PFSK-1 (cell line): ENCODE measurements at regions not wholly inside any gene's neighbourhood (a gene's known extent, or its start where the extent isn't known, plus 50 kb on each side); places are given as distances from the start of the nearest gene placed in this dataset.

Experiments used
- FOXP2 ChIP-seq: optimal IDR thresholded peaks from 2 replicates; pipeline ENCODE3; 2011; ENCODE audit warnings: borderline replicate concordance, control low read depth, inconsistent platforms; ENCODE audit not compliant: insufficient read depth; ENCODE audit errors: extremely low read length, extremely low read depth
- POLR2AphosphoS5 ChIP-seq: IDR thresholded peaks from 2 replicates; pipeline ENCODE4 v1.6.1; 2012; ENCODE audit warnings: low read depth, mild to moderate bottlenecking, control low read depth, low read length, moderate library complexity
- SIN3A ChIP-seq: IDR thresholded peaks from 2 replicates; pipeline ENCODE4 v1.6.1; 2012; ENCODE audit warnings: mild to moderate bottlenecking, low read length, moderate library complexity, borderline replicate concordance; ENCODE audit not compliant: insufficient read depth
- TAF1 ChIP-seq: IDR thresholded peaks from 2 replicates; pipeline ENCODE4 v1.6.1; 2012; ENCODE audit warnings: low read length, control low read depth, borderline replicate concordance; ENCODE audit not compliant: insufficient read depth
- TF ChIP-seq, protein P1 (sequence below), 2 experiments: IDR thresholded peaks; 2 replicates each; pipeline versions ENCODE4 v1.6.1 to v1.8.0; 2011 to 2012; ENCODE audit warnings: low read depth in 2 of 2, low read length in 2 of 2, control low read depth in 1 of 2, inconsistent platforms in 1 of 2, mild to moderate bottlenecking in 1 of 2, moderate library complexity in 1 of 2; ENCODE audit not compliant: insufficient read depth in 1 of 2

DNA sequence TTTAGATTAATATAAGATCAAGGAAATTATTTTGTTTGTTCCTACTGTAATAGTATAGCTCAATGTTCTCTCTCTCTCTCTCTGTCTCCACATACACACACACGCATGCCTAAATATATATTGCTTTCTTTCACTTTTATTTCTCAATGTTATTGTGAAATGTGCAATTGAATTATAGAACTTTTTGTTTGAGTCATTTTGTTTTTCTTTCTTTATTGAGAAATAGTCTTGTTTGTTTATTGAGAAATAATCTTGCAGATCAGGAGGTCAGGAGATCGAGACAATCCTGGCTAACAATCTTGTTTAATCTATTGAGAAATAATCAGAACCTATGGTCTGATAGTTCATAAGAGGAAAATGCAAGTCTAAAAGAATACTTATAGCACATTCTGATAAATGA, 1581.3 kb downstream of the EFNB2 start:
- TF ChIP-seq TAF1 (no peak), POLR2AphosphoS5 (no peak), FOXP2 (no peak)

- TF ChIP-seq POLR2AphosphoS5 (no peak), SIN3A (no peak), FOXP2 (no peak), TAF1 (no peak)
- TF ChIP-seq, protein P1, sequence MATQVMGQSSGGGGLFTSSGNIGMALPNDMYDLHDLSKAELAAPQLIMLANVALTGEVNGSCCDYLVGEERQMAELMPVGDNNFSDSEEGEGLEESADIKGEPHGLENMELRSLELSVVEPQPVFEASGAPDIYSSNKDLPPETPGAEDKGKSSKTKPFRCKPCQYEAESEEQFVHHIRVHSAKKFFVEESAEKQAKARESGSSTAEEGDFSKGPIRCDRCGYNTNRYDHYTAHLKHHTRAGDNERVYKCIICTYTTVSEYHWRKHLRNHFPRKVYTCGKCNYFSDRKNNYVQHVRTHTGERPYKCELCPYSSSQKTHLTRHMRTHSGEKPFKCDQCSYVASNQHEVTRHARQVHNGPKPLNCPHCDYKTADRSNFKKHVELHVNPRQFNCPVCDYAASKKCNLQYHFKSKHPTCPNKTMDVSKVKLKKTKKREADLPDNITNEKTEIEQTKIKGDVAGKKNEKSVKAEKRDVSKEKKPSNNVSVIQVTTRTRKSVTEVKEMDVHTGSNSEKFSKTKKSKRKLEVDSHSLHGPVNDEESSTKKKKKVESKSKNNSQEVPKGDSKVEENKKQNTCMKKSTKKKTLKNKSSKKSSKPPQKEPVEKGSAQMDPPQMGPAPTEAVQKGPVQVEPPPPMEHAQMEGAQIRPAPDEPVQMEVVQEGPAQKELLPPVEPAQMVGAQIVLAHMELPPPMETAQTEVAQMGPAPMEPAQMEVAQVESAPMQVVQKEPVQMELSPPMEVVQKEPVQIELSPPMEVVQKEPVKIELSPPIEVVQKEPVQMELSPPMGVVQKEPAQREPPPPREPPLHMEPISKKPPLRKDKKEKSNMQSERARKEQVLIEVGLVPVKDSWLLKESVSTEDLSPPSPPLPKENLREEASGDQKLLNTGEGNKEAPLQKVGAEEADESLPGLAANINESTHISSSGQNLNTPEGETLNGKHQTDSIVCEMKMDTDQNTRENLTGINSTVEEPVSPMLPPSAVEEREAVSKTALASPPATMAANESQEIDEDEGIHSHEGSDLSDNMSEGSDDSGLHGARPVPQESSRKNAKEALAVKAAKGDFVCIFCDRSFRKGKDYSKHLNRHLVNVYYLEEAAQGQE (IDR thresholded peaks at IDR 0.05; ENCODE audit: insufficient read depth in 1 of 2, low read depth in 2 of 2, low read length in 2 of 2) = no peak
These were observed 1581.9 kb downstream of the EFNB2 start for GRCh38 chr13:104953588-104953987.

DNA sequence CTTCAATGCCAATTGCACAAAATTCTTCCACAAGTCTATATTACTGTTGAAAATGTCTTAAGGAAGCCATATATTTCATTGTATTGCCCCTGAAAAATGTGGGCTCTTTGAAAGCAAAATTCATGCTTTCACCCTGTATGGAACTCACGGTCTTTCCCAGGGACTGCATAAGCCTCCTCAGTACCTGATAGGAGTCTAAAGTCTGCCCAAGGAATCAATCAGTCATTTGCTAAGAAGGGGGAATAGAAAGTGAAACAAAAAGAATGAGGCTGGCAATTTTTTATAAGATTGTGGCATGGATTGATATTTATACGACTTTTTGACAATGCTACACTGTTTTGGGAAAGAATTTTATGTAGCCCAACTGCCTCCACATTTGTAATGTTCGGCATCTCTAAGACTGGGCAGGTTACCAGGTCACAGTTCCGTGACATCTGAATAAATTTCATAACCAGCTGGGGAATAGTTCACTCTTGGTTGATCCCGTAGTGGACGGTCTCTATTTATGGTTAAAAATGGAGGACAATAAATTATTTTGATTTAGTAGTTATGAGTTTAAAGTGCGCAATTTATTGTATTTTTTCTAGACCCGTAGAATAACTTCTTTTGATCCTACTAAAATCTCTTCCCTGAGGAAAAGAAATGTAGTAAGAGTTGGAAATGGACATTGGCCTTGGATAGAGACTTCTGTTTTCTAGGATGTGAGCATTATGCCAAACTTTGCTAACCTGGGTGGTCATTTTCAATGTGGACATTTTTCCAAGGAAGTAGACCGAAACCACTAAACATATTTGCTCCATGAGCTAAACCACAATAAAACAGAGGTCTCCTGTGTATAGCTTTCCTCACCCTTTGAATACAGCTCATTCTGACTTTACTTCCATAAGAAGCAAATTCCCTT, 1585.4 kb downstream of the EFNB2 start:
- TF ChIP-seq SIN3A = no peak
- TF ChIP-seq, protein P1 (IDR thresholded peaks at IDR 0.05; ENCODE audit: insufficient read depth in 1 of 2, low read depth in 2 of 2, low read length in 2 of 2) = no peak
- TF ChIP-seq POLR2AphosphoS5 = no peak
- no peak for TF ChIP-seq FOXP2
- TF ChIP-seq TAF1 = no peak

GRCh38 chr13:104944176-104944575, 1591.3 kb downstream of the EFNB2 start:
- no peak for TF ChIP-seq POLR2AphosphoS5
- TF ChIP-seq, protein P1 (IDR thresholded peaks at IDR 0.05; ENCODE audit: insufficient read depth in 1 of 2, low read depth in 2 of 2, low read length in 2 of 2) = no peak
- no peak for TF ChIP-seq TAF1
- TF ChIP-seq SIN3A = no peak

GRCh38 chr13:104943331-104943730, 1592.1 kb downstream of the EFNB2 start:
- TF ChIP-seq, protein P1 (IDR thresholded peaks at IDR 0.05; ENCODE audit: insufficient read depth in 1 of 2, low read depth in 2 of 2, low read length in 2 of 2) = no peak
- TF ChIP-seq TAF1 (no peak), SIN3A (no peak), POLR2AphosphoS5 (no peak), FOXP2 (no peak)
